NCI-H82 (cell line): ENCODE measurements at regions not wholly inside any gene's neighbourhood (a gene's known extent, or its start where the extent isn't known, plus 50 kb on each side); places are given as distances from the start of the nearest gene placed in this dataset.
A peak's percentile ranks its signal among the peaks of the same experiment; 100 is the strongest.

Experiments used
- DNase-seq: peaks from one replicate; lab custom pipeline; 2025; lab: John Stamatoyannopoulos, UW

DNA sequence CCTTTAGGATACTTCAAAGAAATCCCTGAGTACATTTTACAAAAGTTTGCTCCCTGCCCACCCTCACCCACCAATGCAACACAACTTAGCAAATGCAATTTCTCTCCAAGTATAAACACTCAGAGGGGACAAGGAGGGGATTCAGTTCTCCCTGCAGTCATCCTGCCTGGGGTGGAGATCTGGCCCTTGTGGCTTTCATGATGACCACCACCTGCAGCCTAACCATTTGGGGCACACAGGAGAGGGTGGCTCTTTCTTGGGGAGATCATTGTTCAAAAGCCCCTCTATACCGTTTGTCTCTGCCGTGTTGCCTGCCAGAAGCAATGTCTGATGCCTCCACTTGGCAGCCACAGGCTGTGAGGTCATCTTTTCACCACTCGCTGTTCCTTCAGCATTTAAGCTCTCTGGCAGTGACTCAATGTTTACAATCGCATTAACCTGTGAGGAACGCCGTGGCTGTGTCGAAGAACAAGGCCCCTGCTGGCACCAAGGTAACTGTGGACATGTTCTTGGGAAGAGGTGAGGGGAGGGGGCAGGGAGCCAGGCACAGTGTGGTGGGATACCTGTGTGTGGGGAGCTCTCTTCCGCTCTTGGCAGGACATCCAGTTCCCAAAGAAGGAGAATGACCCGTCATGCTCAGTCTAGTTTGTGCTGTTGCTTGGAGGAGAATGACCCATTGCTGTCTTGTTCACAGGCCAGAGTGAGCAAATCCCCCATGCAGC lies 103.9 kb upstream of the DUSP10 start:
- DNase-seq, result peak; percentile 53

- DNase-seq, result no peak
These were observed 100.1 kb upstream of the DUSP10 start for GRCh38 chr1:221841983-221842335.

GRCh38 chr1:221841251-221841982 lies 99.5 kb upstream of the DUSP10 start:
- no peak for DNase-seq

GRCh38 chr1:221840511-221841243 lies 98.8 kb upstream of the DUSP10 start:
- DNase-seq, result no peak

- no peak for DNase-seq
These were observed 98.0 kb upstream of the DUSP10 start for GRCh38 chr1:221839782-221840395.

DNA sequence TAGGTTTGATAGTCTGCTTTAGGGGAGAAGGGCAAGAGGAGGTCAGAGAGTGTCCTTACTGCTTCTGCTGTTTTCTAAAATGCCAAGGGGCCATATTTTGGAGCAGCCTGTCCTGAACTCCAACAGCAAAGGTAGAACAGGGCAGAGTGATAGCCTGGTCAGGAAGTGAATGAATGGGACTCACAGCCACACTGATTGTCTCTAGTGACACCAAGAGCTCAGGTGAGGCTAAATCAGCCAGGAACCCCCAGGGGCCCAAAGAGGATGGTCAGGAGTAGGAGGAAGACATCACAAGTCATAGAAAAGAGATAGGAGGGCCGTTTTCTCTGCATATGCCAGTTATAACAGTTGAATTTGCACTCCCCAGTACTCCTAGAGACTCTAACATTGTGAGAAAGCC lies 97.4 kb upstream of the DUSP10 start:
- no peak for DNase-seq

- DNase-seq, result no peak
These were observed 96.0 kb upstream of the DUSP10 start for GRCh38 chr1:221837896-221838295.

- no peak for DNase-seq
These were observed 93.0 kb upstream of the DUSP10 start for GRCh38 chr1:221834698-221835513.

DNA sequence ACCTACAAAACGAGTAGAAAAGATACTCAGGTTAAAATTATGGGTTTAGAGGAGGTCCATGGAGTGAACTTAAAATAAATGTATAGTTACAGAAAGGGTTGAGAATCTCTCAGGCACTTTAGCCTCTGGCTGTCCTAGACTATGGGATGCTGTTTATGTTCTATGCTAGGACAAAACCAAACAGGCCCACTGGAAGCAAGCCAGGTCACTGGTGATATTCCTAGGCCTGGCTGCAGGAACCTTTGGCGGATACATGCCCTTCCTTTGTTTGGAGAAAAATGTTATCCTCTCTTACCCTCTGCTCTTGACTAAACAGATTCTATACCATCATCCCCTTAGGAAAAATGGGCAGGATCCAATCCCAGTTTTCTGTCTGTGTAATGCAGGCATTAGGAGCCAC lies 90.7 kb upstream of the DUSP10 start:
- no peak for DNase-seq

DNA sequence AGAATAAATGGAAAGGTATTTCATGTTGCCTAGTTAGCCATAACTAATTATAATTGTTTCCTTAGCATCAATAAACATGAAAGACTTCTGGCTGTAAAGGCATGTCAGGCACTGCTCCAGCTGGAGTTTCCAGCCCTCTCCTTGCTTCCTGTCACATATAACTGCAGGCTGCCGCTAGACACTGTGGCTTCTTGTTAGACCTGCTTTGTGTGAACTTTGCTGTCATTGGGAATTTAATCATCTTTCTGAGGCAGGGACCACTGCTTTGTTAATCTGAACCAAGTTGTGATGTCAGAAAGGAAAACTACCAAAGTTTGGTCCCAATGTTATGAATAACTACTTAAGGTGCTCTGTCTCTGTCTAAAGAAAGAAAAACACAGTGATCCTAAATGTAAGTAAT lies 90.3 kb upstream of the DUSP10 start:
- DNase-seq, result no peak

DNA sequence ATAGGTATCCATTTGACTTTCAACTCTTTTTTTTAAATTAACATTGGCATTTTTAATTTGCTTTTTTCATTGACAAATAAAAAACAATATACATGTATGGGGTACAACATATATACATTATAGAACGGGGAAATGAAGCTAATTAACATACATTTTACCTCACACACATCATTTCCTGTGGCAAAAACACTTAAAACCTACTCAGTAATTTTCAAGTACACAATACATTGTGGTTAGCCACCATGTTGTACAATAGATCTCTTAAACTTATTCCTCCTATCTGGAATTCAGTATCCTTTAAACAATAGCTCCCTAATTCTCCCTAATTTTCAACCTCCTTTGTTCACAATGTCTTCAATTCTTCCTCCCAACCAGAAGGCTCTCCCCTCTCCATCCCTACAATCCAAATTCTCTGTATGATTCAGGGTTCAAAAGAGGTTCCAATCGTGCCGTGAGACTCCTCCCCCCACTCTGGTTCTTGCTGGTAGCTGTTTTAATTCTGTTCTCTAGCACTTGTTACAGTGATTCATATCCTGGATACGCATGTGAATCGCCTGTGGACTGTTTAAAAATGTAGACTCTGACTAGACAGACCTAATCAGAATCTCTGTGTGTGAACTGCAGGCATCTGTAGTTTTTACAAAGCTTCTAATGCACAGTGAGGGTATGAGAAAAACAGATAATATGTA lies 87.6 kb upstream of the DUSP10 start:
- no peak for DNase-seq

- DNase-seq, result no peak
These were observed 85.4 kb upstream of the DUSP10 start for GRCh38 chr1:221827307-221827642.

DNA sequence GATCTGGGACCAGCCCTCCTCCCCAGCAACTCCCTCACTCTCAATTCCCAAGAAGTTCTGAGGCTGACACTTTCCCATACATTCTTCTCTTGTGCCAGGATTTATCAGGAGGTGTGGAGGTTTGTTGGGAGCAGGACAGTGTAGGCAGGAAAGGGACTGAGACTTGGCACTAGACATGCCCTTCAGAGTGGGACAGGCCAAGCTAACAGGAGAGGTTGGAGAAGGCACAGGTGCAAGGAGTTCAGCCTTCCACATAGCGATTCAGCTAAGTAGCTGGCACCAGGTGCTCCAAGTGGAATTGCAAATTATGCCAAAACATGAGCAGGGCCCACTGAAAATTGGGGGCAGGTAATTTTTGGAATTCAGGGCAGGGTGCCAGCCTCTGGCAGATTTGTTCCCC lies 83.0 kb upstream of the DUSP10 start:
- no peak for DNase-seq

GRCh38 chr1:221824025-221824424 lies 82.1 kb upstream of the DUSP10 start:
- DNase-seq, result no peak

- DNase-seq, result no peak
These were observed 81.7 kb upstream of the DUSP10 start for GRCh38 chr1:221823561-221823960.

DNA sequence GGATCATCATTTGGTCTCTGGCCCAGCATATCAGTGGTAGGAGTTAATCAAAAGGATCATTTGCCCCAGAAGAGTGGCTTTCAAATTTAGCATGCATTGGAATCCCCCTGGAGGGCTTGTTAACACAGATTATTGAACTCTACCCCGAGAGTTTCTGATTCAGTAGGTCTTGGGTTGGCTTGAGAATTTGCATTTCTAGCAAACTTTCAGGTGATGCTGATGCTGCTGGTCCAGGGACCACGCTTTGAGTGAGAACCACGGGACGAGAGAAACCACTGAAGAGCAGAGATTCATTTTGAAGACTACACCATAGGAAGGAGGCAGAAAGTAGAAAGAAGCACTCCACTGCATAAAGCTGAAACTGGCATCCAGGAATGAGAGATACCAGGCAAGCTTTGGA lies 81.3 kb upstream of the DUSP10 start:
- DNase-seq, result no peak

GRCh38 chr1:221822591-221822990 lies 80.7 kb upstream of the DUSP10 start:
- DNase-seq, result no peak

DNA sequence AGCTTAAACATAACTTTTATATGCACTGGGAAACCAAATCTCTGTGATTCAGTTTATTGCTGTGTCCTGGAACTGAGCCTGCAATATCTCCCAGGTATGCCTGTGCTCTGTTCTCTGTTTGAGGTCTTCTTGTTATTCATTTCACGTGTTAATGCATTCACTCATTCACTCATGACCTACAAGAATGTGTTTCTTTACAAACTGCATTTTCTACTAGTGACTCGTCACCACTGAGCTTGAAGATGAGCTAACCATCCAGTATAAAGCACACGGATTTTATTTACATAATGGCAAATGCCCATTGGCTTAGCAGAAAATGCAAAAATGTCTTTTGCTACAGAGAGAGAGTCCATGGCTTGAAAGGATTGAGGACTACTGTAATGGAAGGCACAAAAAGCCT lies 75.0 kb upstream of the DUSP10 start:
- DNase-seq, result no peak

DNA sequence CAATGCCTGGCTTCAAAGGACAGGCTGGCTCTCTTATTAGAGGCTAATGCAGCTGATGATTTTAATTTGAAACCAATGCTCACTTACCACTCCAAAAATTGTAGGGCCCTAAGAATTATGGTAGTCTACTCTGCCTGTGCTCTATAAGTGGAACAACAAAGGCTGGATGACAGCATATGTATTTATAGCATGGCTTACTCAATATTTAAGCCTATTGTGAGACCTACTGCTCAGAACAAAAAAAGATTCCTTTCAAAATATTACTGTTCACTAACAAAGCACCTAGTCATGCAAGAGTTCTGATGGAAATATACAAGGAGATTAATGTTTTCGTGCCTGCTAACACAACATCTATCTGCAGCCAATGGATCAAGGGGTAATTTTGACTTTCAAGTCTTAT lies 73.8 kb upstream of the DUSP10 start:
- DNase-seq, result no peak

- no peak for DNase-seq
These were observed 72.0 kb upstream of the DUSP10 start for GRCh38 chr1:221813887-221814286.

DNA sequence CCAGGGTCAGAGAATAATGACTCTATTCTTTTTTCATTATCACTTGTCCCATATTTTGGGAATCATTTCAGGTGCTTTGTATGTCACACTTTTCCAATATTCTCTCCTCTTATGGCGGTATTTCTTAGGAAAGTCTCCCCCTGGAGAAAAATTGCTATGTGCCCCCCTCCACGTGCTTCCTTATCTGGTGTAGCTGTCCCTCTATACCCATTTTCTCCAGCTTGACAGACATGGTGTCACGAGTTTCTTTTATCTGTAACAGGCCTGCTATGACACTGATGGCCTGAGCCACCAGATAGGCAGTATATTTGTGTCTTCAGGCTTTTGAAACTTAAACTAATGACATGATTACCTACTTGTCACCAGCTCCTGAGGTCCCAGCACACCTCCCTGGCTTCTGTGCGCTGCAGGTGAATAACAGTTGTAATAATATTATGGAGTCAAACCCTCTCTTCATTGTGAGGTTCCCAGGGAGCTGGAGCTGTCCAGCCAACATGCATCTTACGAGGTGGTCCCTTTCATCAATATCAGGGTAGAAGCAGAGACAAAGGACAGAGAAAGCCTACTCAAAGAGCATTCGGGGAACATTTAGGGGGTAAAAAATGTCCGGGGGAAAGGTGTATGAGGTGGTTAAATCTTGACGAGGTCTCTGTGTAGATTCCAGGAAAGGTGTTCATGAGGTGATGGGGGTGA lies 71.2 kb upstream of the DUSP10 start:
- no peak for DNase-seq
